ENCODE measurements at regions not wholly inside any gene's neighbourhood (a gene's known extent, or its start where the extent isn't known, plus 50 kb on each side); places are given as distances from the start of the nearest gene placed in this dataset.

- DNase-seq, result no peak
- TF ChIP-seq GATA1 (IDR thresholded peaks at IDR 0.05; ENCODE audit: low read depth, low read length) (no peak), POLR2A (IDR thresholded peaks at IDR 0.05; ENCODE audit: low read length) (no peak)
Measured at GRCh38 chr6:6716998-6717763, 128.7 kb downstream of the LY86 start.

- TF ChIP-seq POLR2A (IDR thresholded peaks at IDR 0.05; ENCODE audit: low read length), result no peak
- TF ChIP-seq GATA1 (IDR thresholded peaks at IDR 0.05; ENCODE audit: low read depth, low read length), result no peak
- DNase-seq, result no peak
Measured at GRCh38 chr6:6717953-6718352, 129.4 kb downstream of the LY86 start.

- no peak for DNase-seq
- TF ChIP-seq GATA1 (IDR thresholded peaks at IDR 0.05; ENCODE audit: low read depth, low read length) (no peak), POLR2A (IDR thresholded peaks at IDR 0.05; ENCODE audit: low read length) (no peak)
Measured at GRCh38 chr6:6721606-6722005, 133.1 kb downstream of the LY86 start.

DNA sequence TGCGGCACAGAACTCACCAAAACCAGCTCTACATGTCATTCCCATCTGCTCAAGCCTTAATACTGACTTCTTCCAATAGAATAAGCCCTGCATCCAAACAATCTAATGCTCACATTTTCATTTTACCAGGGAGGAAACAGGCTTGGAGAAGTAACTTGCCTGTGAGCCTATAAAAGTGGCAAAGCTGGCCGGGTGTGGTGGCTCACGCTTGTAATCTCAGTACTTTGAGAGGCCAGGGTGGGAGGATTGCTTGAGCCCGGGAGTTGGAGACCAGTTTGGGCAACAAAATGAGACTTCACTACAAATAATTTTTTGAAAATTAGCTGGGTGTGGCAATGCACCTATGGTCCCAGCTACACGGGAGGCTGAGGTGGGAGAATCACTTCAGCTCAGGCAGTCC, 133.7 kb downstream of the LY86 start:
- TF ChIP-seq POLR2A (IDR thresholded peaks at IDR 0.05; ENCODE audit: low read length) (no peak), GATA1 (IDR thresholded peaks at IDR 0.05; ENCODE audit: low read depth, low read length) (no peak)
- no peak for DNase-seq

GRCh38 chr6:6723361-6723760, 134.8 kb downstream of the LY86 start:
- TF ChIP-seq GATA1 (IDR thresholded peaks at IDR 0.05; ENCODE audit: low read depth, low read length) (no peak), POLR2A (IDR thresholded peaks at IDR 0.05; ENCODE audit: low read length) (no peak)
- no peak for DNase-seq

DNA sequence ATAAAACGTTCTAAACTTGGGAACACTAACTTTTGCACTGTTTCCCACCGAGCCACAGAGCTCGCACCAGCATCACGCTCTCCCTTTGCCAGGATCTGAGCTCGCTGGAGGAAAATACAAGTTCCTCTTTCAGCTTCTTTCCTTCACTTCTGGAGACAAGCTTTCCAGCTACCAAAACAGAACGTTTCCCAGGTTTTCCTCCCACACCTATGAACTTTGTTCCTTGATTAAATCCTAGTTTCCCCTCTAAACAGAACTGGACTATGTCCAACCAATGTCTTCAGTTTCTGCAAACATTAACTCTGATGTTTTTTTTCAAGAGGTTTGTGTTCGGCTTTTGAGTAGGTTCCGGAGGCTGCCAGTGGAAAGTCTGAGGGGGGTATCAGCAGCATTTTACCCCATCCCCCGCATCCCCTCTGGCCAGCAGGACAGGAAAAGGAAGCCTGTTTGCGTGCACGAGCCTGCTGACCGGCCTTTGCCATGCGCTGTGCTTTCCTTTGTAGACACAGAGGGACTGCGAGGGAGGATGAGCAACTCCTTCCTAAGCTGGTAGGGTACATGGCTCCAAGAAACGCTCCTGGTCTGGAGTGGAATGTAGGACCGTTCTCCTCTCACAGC, 135.5 kb downstream of the LY86 start:
- TF ChIP-seq POLR2A (IDR thresholded peaks at IDR 0.05; ENCODE audit: low read length) (no peak), GATA1 (IDR thresholded peaks at IDR 0.05; ENCODE audit: low read depth, low read length) (no peak)

GRCh38 chr6:6724539-6725467, 136.3 kb downstream of the LY86 start:
- TF ChIP-seq POLR2A (IDR thresholded peaks at IDR 0.05; ENCODE audit: low read length), result no peak
- TF ChIP-seq GATA1 (IDR thresholded peaks at IDR 0.05; ENCODE audit: low read depth, low read length), result no peak
- DNase-seq, result peak; percentile 81 to 82

More for the DNA sequence above, 135.5 kb downstream of the LY86 start:
- DNase-seq, result no peak

GRCh38 chr6:6725468-6726209, 137.1 kb downstream of the LY86 start:
- DNase-seq, result no peak
- no peak for TF ChIP-seq GATA1 (IDR thresholded peaks at IDR 0.05; ENCODE audit: low read depth, low read length)
- no peak for TF ChIP-seq POLR2A (IDR thresholded peaks at IDR 0.05; ENCODE audit: low read length)

GRCh38 chr6:6728169-6728941, 139.8 kb downstream of the LY86 start:
- TF ChIP-seq GATA1 (IDR thresholded peaks at IDR 0.05; ENCODE audit: low read depth, low read length) (no peak), POLR2A (IDR thresholded peaks at IDR 0.05; ENCODE audit: low read length) (no peak)
- DNase-seq, result no peak

GRCh38 chr6:6729971-6730370, 141.5 kb downstream of the LY86 start:
- no peak for TF ChIP-seq POLR2A (IDR thresholded peaks at IDR 0.05; ENCODE audit: low read length)
- TF ChIP-seq GATA1 (IDR thresholded peaks at IDR 0.05; ENCODE audit: low read depth, low read length), result no peak
- DNase-seq, result no peak

- DNase-seq, result peak in 1 of 2 experiments; percentile 44
- TF ChIP-seq POLR2A (IDR thresholded peaks at IDR 0.05; ENCODE audit: low read length) (no peak), GATA1 (IDR thresholded peaks at IDR 0.05; ENCODE audit: low read depth, low read length) (no peak)
Measured at GRCh38 chr6:6730831-6731230, 142.3 kb downstream of the LY86 start.
